ENCODE measurements at regions not wholly inside any gene's neighbourhood (a gene's known extent, or its start where the extent isn't known, plus 50 kb on each side); places are given as distances from the start of the nearest gene placed in this dataset.

DNA sequence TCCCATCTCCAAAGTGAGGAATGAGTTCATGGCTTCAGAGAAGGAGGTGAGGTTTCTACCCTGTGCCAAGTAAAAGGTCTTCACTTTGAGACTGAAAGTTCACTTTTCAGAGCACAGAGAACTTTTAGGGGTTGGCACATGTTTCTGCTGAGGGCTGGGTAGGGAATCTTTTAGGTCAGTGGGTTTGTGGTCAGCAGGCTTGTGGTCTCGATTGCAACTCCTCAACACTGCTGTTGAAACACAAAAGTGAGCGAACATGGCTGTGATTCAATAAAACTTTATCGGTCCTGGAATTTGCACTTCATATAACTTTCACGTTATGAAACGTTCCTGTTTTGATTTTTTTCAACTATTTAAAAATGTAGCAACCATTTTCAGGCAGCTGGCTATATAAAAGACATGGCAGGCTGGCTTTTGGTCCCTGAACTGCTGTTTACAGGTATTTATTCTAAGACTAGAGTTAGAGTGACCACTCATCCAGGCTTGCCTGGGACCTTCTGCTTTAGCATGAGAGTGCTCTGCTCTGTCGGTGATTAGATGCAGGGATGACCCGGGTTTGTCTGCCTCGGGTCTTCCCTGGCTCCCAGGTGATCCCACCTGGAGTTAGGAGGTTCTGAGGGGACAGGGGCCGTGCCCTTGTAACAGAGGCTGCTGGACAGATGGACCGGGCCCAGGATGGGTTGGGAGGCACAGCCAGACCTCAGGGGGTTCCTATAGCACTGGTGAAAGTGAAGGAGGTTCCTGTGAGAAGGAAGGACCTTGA lies 62.7 kb upstream of the TAF1B start:
- TF ChIP-seq EP300 (IDR thresholded peaks at IDR 0.05; ENCODE audit: low read depth) (no peak), POLR2AphosphoS5 (IDR thresholded peaks at IDR 0.05) (no peak), POLR2A (IDR thresholded peaks at IDR 0.05) (no peak)
- TF ChIP-seq, protein P1, sequence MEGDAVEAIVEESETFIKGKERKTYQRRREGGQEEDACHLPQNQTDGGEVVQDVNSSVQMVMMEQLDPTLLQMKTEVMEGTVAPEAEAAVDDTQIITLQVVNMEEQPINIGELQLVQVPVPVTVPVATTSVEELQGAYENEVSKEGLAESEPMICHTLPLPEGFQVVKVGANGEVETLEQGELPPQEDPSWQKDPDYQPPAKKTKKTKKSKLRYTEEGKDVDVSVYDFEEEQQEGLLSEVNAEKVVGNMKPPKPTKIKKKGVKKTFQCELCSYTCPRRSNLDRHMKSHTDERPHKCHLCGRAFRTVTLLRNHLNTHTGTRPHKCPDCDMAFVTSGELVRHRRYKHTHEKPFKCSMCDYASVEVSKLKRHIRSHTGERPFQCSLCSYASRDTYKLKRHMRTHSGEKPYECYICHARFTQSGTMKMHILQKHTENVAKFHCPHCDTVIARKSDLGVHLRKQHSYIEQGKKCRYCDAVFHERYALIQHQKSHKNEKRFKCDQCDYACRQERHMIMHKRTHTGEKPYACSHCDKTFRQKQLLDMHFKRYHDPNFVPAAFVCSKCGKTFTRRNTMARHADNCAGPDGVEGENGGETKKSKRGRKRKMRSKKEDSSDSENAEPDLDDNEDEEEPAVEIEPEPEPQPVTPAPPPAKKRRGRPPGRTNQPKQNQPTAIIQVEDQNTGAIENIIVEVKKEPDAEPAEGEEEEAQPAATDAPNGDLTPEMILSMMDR (IDR thresholded peaks at IDR 0.05), result no peak
- Histone ChIP-seq H3K36me3 (no peaks in the 10 kb centered on the region), H3K27ac (no peak overlapping the region), H3K27me3 (no peaks in the 10 kb centered on the region), H3K4me1 (peaks cover 0 to 10% (median 4%) of the 10 kb centered on the region in 4 donors), H3K4me3 (no peak overlapping the region), H3K9me3 (no peaks in the 10 kb centered on the region)
- no peak for DNase-seq
- intact Hi-C loops (cut with DNase I; ENCODE audit: low total_unique reads), result no loop called here
- in situ Hi-C loops (cut with MboI; ENCODE audit: low pct_ligation_motif_present in 1 of 4, low pct_unique_long_range_greater_than_20kb in 1 of 4, low sequenced_read_pairs in 3 of 4), result no loop called here
- WGBS, 2 donors (ENCODE audit: low coverage in 1 of 2), result 81 to 87% methylated on average over 5 to 10 of the region's 10 CpGs

DNA sequence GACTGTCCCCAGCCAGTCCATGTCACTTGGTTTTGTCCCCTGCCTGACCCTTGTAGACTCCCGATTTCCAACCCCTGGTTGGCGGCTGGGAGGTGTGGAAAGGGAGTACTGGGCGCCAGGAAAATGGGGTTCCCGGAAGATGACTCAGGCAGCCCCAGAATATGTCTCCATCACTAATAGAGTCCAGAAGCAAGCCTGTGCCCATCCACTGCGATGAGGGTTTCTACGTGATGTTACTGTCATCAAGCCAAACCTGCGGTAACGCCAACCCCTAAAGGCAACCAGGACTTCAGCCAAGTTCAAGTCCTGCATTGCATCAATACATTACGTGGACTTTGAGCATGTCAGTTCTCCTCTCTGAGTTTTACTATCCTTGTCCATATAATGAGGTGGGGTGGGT lies 62.0 kb upstream of the TAF1B start:
- no peak for TF ChIP-seq EP300 (IDR thresholded peaks at IDR 0.05; ENCODE audit: low read depth)
- TF ChIP-seq POLR2A (IDR thresholded peaks at IDR 0.05), result no peak
- no peak for TF ChIP-seq POLR2AphosphoS5 (IDR thresholded peaks at IDR 0.05)
- TF ChIP-seq, protein P1 (IDR thresholded peaks at IDR 0.05), result no peak
- intact Hi-C loops (cut with DNase I; ENCODE audit: low total_unique reads) (no loop called here), in situ Hi-C loops (cut with MboI; ENCODE audit: low pct_ligation_motif_present in 1 of 4, low pct_unique_long_range_greater_than_20kb in 1 of 4, low sequenced_read_pairs in 3 of 4) (no loop called here)
- 49 to 63% methylated on average over 5 to 9 of the region's 9 CpGs for WGBS, 2 donors (ENCODE audit: low coverage in 1 of 2)
- H3K27me3 ChIP-seq, result no peaks in the 10 kb centered on the region
- H3K36me3 ChIP-seq, result no peaks in the 10 kb centered on the region
- no peak overlapping the region for H3K4me3 ChIP-seq
- no peak overlapping the region for H3K27ac ChIP-seq
- DNase-seq, result no peak
- H3K9me3 ChIP-seq, result no peaks in the 10 kb centered on the region
- peaks cover 0 to 10% (median 4%) of the 10 kb centered on the region in 4 donors for H3K4me1 ChIP-seq

DNA sequence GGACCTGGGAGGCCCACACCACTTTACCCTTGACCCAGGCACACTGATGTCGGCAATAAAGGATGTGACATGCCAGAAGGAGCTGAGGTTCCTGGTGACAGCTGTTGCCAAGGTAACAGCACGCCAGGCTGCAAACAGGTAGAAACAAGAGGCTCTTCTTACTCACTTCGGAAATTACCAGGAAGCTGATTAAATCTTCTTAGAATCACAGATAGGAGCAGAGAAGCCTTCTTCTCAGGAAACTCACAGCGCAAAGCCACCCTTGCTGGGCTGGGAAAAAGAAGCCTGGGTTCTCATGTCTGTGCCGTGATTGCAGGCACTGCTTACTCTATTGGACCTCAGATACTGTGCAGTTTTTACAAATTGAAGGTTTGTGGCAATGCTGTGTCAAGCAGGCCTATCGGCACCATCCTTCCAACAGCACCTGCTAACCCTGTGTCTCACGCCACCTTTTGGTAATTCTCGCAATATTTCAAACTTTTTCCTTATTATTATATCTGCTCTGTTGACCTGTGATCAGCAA lies 61.0 kb upstream of the TAF1B start:
- Histone ChIP-seq H3K36me3 (no peaks in the 10 kb centered on the region), H3K9me3 (no peaks in the 10 kb centered on the region), H3K4me1 (peaks cover 0 to 10% (median 4%) of the 10 kb centered on the region in 4 donors), H3K4me3 (no peak overlapping the region), H3K27ac (peak overlapping the region in 2 of 4 donors; percentile 20 to 38), H3K27me3 (no peaks in the 10 kb centered on the region)
- DNase-seq, result peak; percentile 63
- TF ChIP-seq, protein P1 (IDR thresholded peaks at IDR 0.05), result no peak
- TF ChIP-seq EP300 (IDR thresholded peaks at IDR 0.05; ENCODE audit: low read depth) (no peak), POLR2AphosphoS5 (IDR thresholded peaks at IDR 0.05) (peak in 1 of 3 donors; percentile 24)
- in situ Hi-C loops (cut with MboI; ENCODE audit: low pct_ligation_motif_present in 1 of 4, low pct_unique_long_range_greater_than_20kb in 1 of 4, low sequenced_read_pairs in 3 of 4), result no loop called here
- intact Hi-C loops (cut with DNase I; ENCODE audit: low total_unique reads), result no loop called here
- 45 to 63% methylated on average over 7 to 8 of the region's 8 CpGs for WGBS, 2 donors (ENCODE audit: low coverage in 1 of 2)

DNA sequence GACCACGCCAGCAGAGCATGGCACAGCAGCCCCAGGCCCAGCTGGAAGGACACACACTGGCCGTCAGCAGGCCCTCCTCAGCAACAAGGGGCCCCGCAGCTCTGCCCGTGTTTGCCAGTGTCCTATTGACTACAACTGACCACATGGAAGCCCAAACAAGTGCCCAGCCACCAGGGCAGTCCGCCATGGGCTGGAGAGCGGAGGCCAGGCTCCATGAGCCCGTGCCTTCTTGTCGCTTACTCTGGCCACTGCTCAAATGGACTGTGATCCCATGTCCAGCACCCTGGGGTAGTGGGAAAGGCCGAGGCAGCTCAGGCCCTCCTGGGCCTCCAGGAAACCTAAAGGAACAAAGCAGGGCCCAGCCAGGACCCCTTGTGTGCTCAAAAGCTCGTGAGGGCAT lies 53.9 kb upstream of the TAF1B start:
- WGBS, 2 donors (ENCODE audit: low coverage in 1 of 2), result 88 to 96% methylated on average over 3 to 10 of the region's 10 CpGs
- Histone ChIP-seq H3K9me3 (no peaks in the 10 kb centered on the region), H3K4me1 (no peaks in the 10 kb centered on the region), H3K27me3 (no peaks in the 10 kb centered on the region), H3K4me3 (no peak overlapping the region), H3K27ac (no peak overlapping the region), H3K36me3 (no peaks in the 10 kb centered on the region)
- DNase-seq, result no peak
- in situ Hi-C loops (cut with MboI; ENCODE audit: low pct_ligation_motif_present in 1 of 4, low pct_unique_long_range_greater_than_20kb in 1 of 4, low sequenced_read_pairs in 3 of 4) (no loop called here), intact Hi-C loops (cut with DNase I; ENCODE audit: low total_unique reads) (no loop called here)
- TF ChIP-seq, protein P1 (IDR thresholded peaks at IDR 0.05), result no peak
- TF ChIP-seq EP300 (IDR thresholded peaks at IDR 0.05; ENCODE audit: low read depth) (no peak), POLR2AphosphoS5 (IDR thresholded peaks at IDR 0.05) (no peak), POLR2A (IDR thresholded peaks at IDR 0.05) (no peak)
